Common myeloid progenitor, CD34-positive (primary cell): ENCODE measurements at regions not wholly inside any gene's neighbourhood (a gene's known extent, or its start where the extent isn't known, plus 50 kb on each side); places are given as distances from the start of the nearest gene placed in this dataset.
A peak's percentile ranks its signal among the peaks of the same experiment; 100 is the strongest.

Experiments
- CTCF ChIA-PET: fragments of 350-600 bp; sonication (Branson Sonifier 250); formaldehyde crosslinking; loops from one replicate; lab custom pipeline; 2021; ENCODE audit warnings: antibody characterized with exemption; lab: Charles Lee
- POLR2A ChIA-PET: fragments of 350-600 bp; sonication (Branson Sonifier 250); formaldehyde crosslinking; loops from one replicate; lab custom pipeline; 2021; ENCODE audit warnings: antibody characterized with exemption; lab: Charles Lee
- DNase-seq, 3 donors: peaks; one replicate each; pipeline versions ENCODE4 v3.0.0 to v3.0.0-alpha.2; 2013
- H3K27ac ChIP-seq, 2 experiments: 1 replicate in 1 of 2; 2 replicates in 1 of 2; pipeline ENCODE4 v1.7.0; 2013; ENCODE audit warnings: inconsistent platforms in 2 of 2, low read length in 2 of 2, mild to moderate bottlenecking in 2 of 2, low read depth in 1 of 2, moderate library complexity in 1 of 2; ENCODE audit not compliant: severe bottlenecking in 2 of 2, insufficient read depth in 1 of 2, poor library complexity in 1 of 2
- H3K27me3 ChIP-seq, 5 experiments: replicated peaks in 2 of 5; 1 replicate in 3 of 5; 2 replicates in 2 of 5; pipeline versions ENCODE4 v1.6.1 to v1.7.0; 2013; ENCODE audit warnings: low read length in 4 of 5, mild to moderate bottlenecking in 2 of 5, moderate library complexity in 2 of 5, inconsistent platforms in 1 of 5; ENCODE audit not compliant: insufficient read depth in 5 of 5, control insufficient read depth in 4 of 5
- H3K36me3 ChIP-seq, 4 experiments: 1 replicate in 2 of 4; 2 replicates in 2 of 4; pipeline versions ENCODE4 v1.6.1 to v1.7.0; 2013; ENCODE audit warnings: low read length in 3 of 4, control low read depth in 1 of 4, mild to moderate bottlenecking in 1 of 4; ENCODE audit not compliant: control insufficient read depth in 4 of 4, insufficient read depth in 4 of 4
- H3K4me1 ChIP-seq, 4 experiments: 1 replicate in 3 of 4; 2 replicates in 1 of 4; pipeline versions ENCODE4 v1.6.1 to v1.7.1; 2013; ENCODE audit warnings: low read length in 3 of 4, mild to moderate bottlenecking in 3 of 4, control low read depth in 1 of 4, inconsistent platforms in 1 of 4, moderate library complexity in 1 of 4; ENCODE audit not compliant: control insufficient read depth in 4 of 4, insufficient read depth in 4 of 4; ENCODE audit errors: control extremely low read depth in 1 of 4
- H3K4me3 ChIP-seq, 7 experiments: 1 replicate in 4 of 7; 2 replicates in 3 of 7; pipeline versions ENCODE4 v1.5.1 to v1.7.0; 2013; ENCODE audit warnings: mild to moderate bottlenecking in 7 of 7, low read length in 6 of 7, moderate library complexity in 6 of 7, inconsistent platforms in 2 of 7, low read depth in 2 of 7, control low read depth in 1 of 7; ENCODE audit not compliant: insufficient read depth in 4 of 7, control insufficient read depth in 1 of 7; ENCODE audit errors: extremely low read depth in 1 of 7
- H3K9me3 ChIP-seq, 5 experiments: 1 replicate in 4 of 5; 2 replicates in 1 of 5; pipeline versions ENCODE4 v1.6.1 to v1.7.1; 2013; ENCODE audit warnings: low read length in 4 of 5, mild to moderate bottlenecking in 2 of 5, inconsistent platforms in 1 of 5, low read depth in 1 of 5, moderate library complexity in 1 of 5; ENCODE audit not compliant: control insufficient read depth in 4 of 5, insufficient read depth in 2 of 5; ENCODE audit errors: control extremely low read depth in 1 of 5
- WGBS: methylation state at CpG from one replicate; pipeline ENCODE4 v1.1.5; 2013; ENCODE audit not compliant: insufficient coverage; 5-methylcytosine and 5-hydroxymethylcytosine counted together

DNA sequence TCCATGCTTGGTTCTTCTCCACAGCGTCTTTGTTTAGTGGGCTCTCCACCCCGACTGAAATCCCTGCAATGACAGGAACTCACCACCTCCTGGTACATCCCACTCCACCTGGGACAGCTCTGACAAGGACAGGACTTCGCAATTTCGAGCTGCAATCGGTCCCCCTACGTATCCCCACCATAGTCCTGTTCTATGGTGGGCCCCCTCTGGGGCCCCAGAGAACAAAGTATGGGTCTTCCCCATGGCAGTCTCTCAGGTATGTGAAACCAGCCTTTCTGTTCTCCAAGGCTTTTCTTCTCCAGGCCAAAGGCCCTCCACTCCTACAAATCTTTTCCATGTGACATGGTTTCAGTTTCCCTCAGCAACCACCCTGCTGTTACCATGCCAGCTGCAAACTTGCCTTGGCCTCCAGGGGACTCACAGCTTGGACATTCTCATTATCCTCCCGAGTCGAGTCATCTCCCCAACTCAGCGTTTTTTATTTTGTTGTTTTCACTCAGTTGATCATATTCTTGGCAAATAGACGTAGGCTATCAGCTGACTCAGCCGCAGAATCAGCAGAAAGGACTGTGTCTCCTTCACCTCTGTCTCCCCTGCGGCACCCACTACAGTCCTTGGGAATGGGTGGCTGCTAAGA lies 233.3 kb downstream of the OPA1 start:
- no peak overlapping the region for H3K4me3 ChIP-seq
- peaks cover 0 to 4% (median 1%) of the 10 kb centered on the region in 4 experiments for H3K4me1 ChIP-seq
- H3K36me3 ChIP-seq, result no peaks in the 10 kb centered on the region
- CTCF ChIA-PET, result interaction anchor here (0.6 to 0.8 kb wide), 2 partner anchors 10 to 43 kb away, joined by 3 to 5 read pairs; no protein-coding TSS in a partner anchor
- H3K9me3 ChIP-seq, result no peaks in the 10 kb centered on the region
- H3K27ac ChIP-seq, result no peak overlapping the region
- DNase-seq, result peak in 1 of 3 donors; percentile 47
- WGBS, result 96% methylated on average over 12 of the region's 12 CpGs
- POLR2A ChIA-PET, result no interaction called here
- H3K27me3 ChIP-seq, result no peaks in the 10 kb centered on the region

GRCh38 chr3:193827040-193827669 lies 234.1 kb downstream of the OPA1 start:
- peaks cover 0 to 8% (median 3%) of the 10 kb centered on the region in 4 experiments for H3K4me1 ChIP-seq
- H3K27me3 ChIP-seq, result no peaks in the 10 kb centered on the region
- POLR2A ChIA-PET, result no interaction called here
- no peak overlapping the region for H3K4me3 ChIP-seq
- no peaks in the 10 kb centered on the region for H3K36me3 ChIP-seq
- CTCF ChIA-PET, result no interaction called here
- WGBS, result 91% methylated on average over 5 of the region's 7 CpGs
- H3K27ac ChIP-seq, result no peak overlapping the region
- no peak for DNase-seq
- no peaks in the 10 kb centered on the region for H3K9me3 ChIP-seq

- Histone ChIP-seq H3K27ac (no peak overlapping the region), H3K27me3 (no peaks in the 10 kb centered on the region), H3K4me1 (peaks cover 0 to 9% (median 4%) of the 10 kb centered on the region in 4 experiments), H3K4me3 (no peak overlapping the region), H3K36me3 (no peaks in the 10 kb centered on the region), H3K9me3 (no peaks in the 10 kb centered on the region)
- ChIA-PET POLR2A (no interaction called here), CTCF (no interaction called here)
- 80% methylated on average over 1 of the region's 2 CpGs for WGBS
- DNase-seq, result no peak
Measured at GRCh38 chr3:193827871-193828270, 234.9 kb downstream of the OPA1 start.

GRCh38 chr3:193828477-193828876 lies 235.5 kb downstream of the OPA1 start:
- POLR2A ChIA-PET, result no interaction called here
- Histone ChIP-seq H3K9me3 (no peaks in the 10 kb centered on the region), H3K36me3 (no peaks in the 10 kb centered on the region), H3K4me3 (no peak overlapping the region), H3K27ac (no peak overlapping the region), H3K4me1 (peaks cover 0 to 9% (median 4%) of the 10 kb centered on the region in 4 experiments), H3K27me3 (no peaks in the 10 kb centered on the region)
- 97% methylated on average over 6 of the region's 6 CpGs for WGBS
- CTCF ChIA-PET, result no interaction called here
- no peak for DNase-seq

- WGBS, result 93% methylated on average over 5 of the region's 5 CpGs
- H3K4me3 ChIP-seq, result no peak overlapping the region
- no peak overlapping the region for H3K27ac ChIP-seq
- CTCF ChIA-PET, result no interaction called here
- H3K4me1 ChIP-seq, result peaks cover 0 to 9% (median 4%) of the 10 kb centered on the region in 4 experiments
- H3K9me3 ChIP-seq, result no peaks in the 10 kb centered on the region
- H3K27me3 ChIP-seq, result no peaks in the 10 kb centered on the region
- POLR2A ChIA-PET, result interaction anchor here (0.7 kb wide), 1 partner anchor 16 kb away, joined by 3 read pairs; no protein-coding TSS in a partner anchor
- H3K36me3 ChIP-seq, result no peaks in the 10 kb centered on the region
- no peak for DNase-seq
Measured at GRCh38 chr3:193829781-193830180, 236.8 kb downstream of the OPA1 start.

DNA sequence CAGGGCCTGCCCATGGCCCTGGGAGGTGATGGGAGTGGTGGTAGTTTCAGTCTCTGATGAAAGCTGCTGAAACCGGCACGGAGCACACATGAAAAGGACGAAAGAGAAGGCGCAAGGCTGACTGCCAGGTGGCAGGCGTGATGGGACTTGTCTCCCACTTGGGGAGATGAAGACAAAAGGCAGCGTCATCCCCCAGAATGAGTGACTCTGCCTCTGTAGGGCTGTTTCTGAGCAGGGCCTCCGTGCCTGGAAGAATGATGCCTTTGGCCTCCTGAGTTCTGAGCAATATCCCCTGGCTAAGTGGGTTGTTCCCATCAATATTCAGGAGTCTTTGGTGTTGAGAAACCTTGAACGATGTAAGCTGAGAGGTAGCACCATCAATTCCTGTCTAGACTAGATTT lies 237.8 kb downstream of the OPA1 start:
- Histone ChIP-seq H3K9me3 (no peaks in the 10 kb centered on the region), H3K27me3 (no peaks in the 10 kb centered on the region), H3K4me1 (peaks cover 0 to 8% (median 4%) of the 10 kb centered on the region in 4 experiments), H3K27ac (no peak overlapping the region), H3K36me3 (no peaks in the 10 kb centered on the region), H3K4me3 (no peak overlapping the region)
- ChIA-PET CTCF (no interaction called here), POLR2A (no interaction called here)
- no peak for DNase-seq
- WGBS, result 97% methylated on average over 7 of the region's 8 CpGs
